Thymus (tissue), 11 donors: ENCODE measurements at regions not wholly inside any gene's neighbourhood (a gene's known extent, or its start where the extent isn't known, plus 50 kb on each side); places are given as distances from the start of the nearest gene placed in this dataset.

Source experiments
- DNase-seq, 9 donors: peaks; one replicate each; pipeline ENCODE4 v3.0.0-alpha.2; 2013; ENCODE audit warnings: low spot score in 9 of 9, low read depth in 6 of 9, missing footprints in 1 of 9
- H3K27ac ChIP-seq, 2 donors: one replicate each; pipeline ENCODE4 v1.5.1; 2013; ENCODE audit warnings: control low read depth in 1 of 2, low read depth in 1 of 2, low read length in 1 of 2, mild to moderate bottlenecking in 1 of 2, moderate library complexity in 1 of 2
- H3K27me3 ChIP-seq, 2 donors: one replicate each; pipeline ENCODE4 v1.5.1; 2013; ENCODE audit warnings: low read length in 1 of 2; ENCODE audit not compliant: control insufficient read depth in 2 of 2, insufficient read depth in 1 of 2
- H3K36me3 ChIP-seq, 2 donors: one replicate each; pipeline ENCODE4 v1.5.1; 2013; ENCODE audit warnings: low read length in 1 of 2, mild to moderate bottlenecking in 1 of 2, moderate library complexity in 1 of 2; ENCODE audit not compliant: control insufficient read depth in 2 of 2, insufficient read depth in 2 of 2
- H3K4me1 ChIP-seq, 2 donors: one replicate each; pipeline ENCODE4 v1.5.1; 2013; ENCODE audit warnings: low read length in 2 of 2; ENCODE audit not compliant: control insufficient read depth in 2 of 2, insufficient read depth in 2 of 2
- H3K4me3 ChIP-seq, 2 donors: one replicate each; pipeline ENCODE4 v1.5.1; 2013; ENCODE audit warnings: low read length in 2 of 2, control low read depth in 1 of 2, mild to moderate bottlenecking in 1 of 2
- H3K9me3 ChIP-seq, 2 donors: one replicate each; pipeline ENCODE4 v1.5.1; 2013; ENCODE audit warnings: low read length in 1 of 2, mild to moderate bottlenecking in 1 of 2; ENCODE audit not compliant: control insufficient read depth in 2 of 2, insufficient read depth in 1 of 2
- WGBS: extraction: QIAGEN DNeasy Blood & Tissue Kit; methylation state at CpG from one replicate; pipeline ENCODE4 v1.1.7; 2013; 5-methylcytosine and 5-hydroxymethylcytosine counted together
- donor health status: healthy.

- no peaks in the 10 kb centered on the region for H3K36me3 ChIP-seq
- WGBS: 94% methylated on average over 4 of the region's 4 CpGs
- no peak overlapping the region for H3K4me3 ChIP-seq
- no peaks in the 10 kb centered on the region for H3K9me3 ChIP-seq
- no peak for DNase-seq
- no peaks in the 10 kb centered on the region for H3K4me1 ChIP-seq
- no peak overlapping the region for H3K27ac ChIP-seq
- no peaks in the 10 kb centered on the region for H3K27me3 ChIP-seq
Measured at GRCh38 chr13:105220881-105221280, 1314.6 kb downstream of the EFNB2 start.

- no peaks in the 10 kb centered on the region for H3K36me3 ChIP-seq
- no peaks in the 10 kb centered on the region for H3K4me1 ChIP-seq
- WGBS: 96% methylated on average over 8 of the region's 8 CpGs
- no peak overlapping the region for H3K27ac ChIP-seq
- DNase-seq: no peak
- no peaks in the 10 kb centered on the region for H3K27me3 ChIP-seq
- no peak overlapping the region for H3K4me3 ChIP-seq
- no peaks in the 10 kb centered on the region for H3K9me3 ChIP-seq
Measured at GRCh38 chr13:105220063-105220462, 1315.4 kb downstream of the EFNB2 start.

GRCh38 chr13:105219651-105220050 is 1315.8 kb downstream of the EFNB2 start:
- Histone ChIP-seq H3K36me3 (no peaks in the 10 kb centered on the region), H3K4me1 (no peaks in the 10 kb centered on the region), H3K4me3 (no peak overlapping the region), H3K27me3 (no peaks in the 10 kb centered on the region), H3K27ac (no peak overlapping the region), H3K9me3 (no peaks in the 10 kb centered on the region)
- 95% methylated on average over 1 of the region's 1 CpG for WGBS
- no peak for DNase-seq

GRCh38 chr13:105213512-105213911 is 1322.0 kb downstream of the EFNB2 start:
- Histone ChIP-seq H3K27me3 (no peaks in the 10 kb centered on the region), H3K9me3 (no peaks in the 10 kb centered on the region), H3K36me3 (no peaks in the 10 kb centered on the region), H3K4me1 (no peaks in the 10 kb centered on the region), H3K27ac (no peak overlapping the region), H3K4me3 (no peak overlapping the region)
- WGBS: 97% methylated on average over 3 of the region's 3 CpGs
- no peak for DNase-seq

DNA sequence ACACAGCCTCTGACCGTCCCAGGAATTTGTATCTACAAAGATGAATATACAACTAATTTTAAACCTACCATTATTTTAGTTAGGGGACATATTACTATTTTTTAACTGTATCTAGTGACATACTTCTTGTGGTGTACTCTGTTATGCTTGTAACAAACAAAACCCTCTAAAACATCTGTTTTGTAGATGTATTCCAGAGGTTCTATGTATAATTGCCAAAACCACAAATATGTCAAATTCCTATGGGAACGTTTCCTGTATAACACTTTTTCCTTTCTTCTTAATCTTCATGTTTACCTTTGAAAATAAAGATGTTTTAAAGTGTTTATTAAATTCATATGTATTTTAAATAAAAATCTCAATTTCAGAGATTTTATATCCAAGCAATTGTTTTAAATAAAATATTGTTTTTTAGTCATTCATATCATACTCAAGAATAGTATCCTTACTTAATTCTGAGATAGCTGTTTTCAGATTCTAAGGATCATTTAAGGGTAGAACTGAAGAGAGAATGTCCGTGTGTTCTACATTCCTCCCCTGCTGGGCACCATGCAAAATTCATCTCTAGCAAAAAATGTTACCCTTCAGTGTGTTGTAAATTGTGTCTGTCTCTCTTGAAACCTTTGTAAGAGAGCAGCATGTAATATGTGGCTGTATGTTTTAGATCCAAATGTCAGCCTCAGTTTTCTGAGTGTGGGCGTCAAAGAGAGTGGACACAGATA is 1327.7 kb downstream of the EFNB2 start:
- no peaks in the 10 kb centered on the region for H3K9me3 ChIP-seq
- no peaks in the 10 kb centered on the region for H3K4me1 ChIP-seq
- no peaks in the 10 kb centered on the region for H3K36me3 ChIP-seq
- DNase-seq: no peak
- 91% methylated on average over 4 of the region's 4 CpGs for WGBS
- no peaks in the 10 kb centered on the region for H3K27me3 ChIP-seq
- no peak overlapping the region for H3K4me3 ChIP-seq
- H3K27ac ChIP-seq: no peak overlapping the region

GRCh38 chr13:105202354-105202753 is 1333.1 kb downstream of the EFNB2 start:
- peak in 3 of 9 donors; percentile 9 to 41 (median 10) for DNase-seq
- no peaks in the 10 kb centered on the region for H3K36me3 ChIP-seq
- no peaks in the 10 kb centered on the region for H3K4me1 ChIP-seq

GRCh38 chr13:105201351-105201750 is 1334.1 kb downstream of the EFNB2 start:
- no peak for DNase-seq
- Histone ChIP-seq H3K27me3 (no peaks in the 10 kb centered on the region), H3K36me3 (no peaks in the 10 kb centered on the region), H3K4me3 (no peak overlapping the region), H3K9me3 (no peaks in the 10 kb centered on the region), H3K27ac (no peak overlapping the region), H3K4me1 (no peaks in the 10 kb centered on the region)
- WGBS: 98% methylated on average over 3 of the region's 3 CpGs

More at GRCh38 chr13:105202354-105202753, 1333.1 kb downstream of the EFNB2 start:
- H3K9me3 ChIP-seq: no peaks in the 10 kb centered on the region
- no peak overlapping the region for H3K27ac ChIP-seq
- H3K4me3 ChIP-seq: no peak overlapping the region
- H3K27me3 ChIP-seq: no peaks in the 10 kb centered on the region

GRCh38 chr13:105200181-105200580 is 1335.3 kb downstream of the EFNB2 start:
- H3K27ac ChIP-seq: no peak overlapping the region
- H3K9me3 ChIP-seq: no peaks in the 10 kb centered on the region
- no peak overlapping the region for H3K4me3 ChIP-seq
- DNase-seq: no peak
- no peaks in the 10 kb centered on the region for H3K4me1 ChIP-seq
- no peaks in the 10 kb centered on the region for H3K27me3 ChIP-seq
- 55% methylated on average over 4 of the region's 4 CpGs for WGBS
- no peaks in the 10 kb centered on the region for H3K36me3 ChIP-seq

DNA sequence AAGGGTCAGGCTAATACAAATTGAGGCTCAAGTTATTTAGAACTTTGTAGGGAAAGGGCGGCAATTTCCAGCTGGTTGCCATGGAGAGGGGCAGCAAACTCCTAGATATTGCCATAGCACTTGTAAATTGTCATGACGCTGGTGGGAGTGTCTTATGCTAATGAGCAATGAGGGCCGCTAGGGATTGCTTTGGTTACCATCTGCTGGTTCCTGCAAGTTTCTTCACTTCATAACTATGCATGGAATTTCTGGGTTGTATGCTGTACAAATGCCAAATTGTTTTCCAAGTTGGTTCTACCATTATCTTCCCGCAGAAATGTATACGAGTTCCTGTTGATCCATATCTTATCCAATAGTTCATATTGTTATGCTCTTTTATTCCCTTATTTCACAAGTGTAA is 1339.4 kb downstream of the EFNB2 start:
- Histone ChIP-seq H3K27ac (no peak overlapping the region), H3K4me1 (no peaks in the 10 kb centered on the region), H3K27me3 (no peaks in the 10 kb centered on the region), H3K4me3 (no peak overlapping the region), H3K36me3 (no peaks in the 10 kb centered on the region), H3K9me3 (no peaks in the 10 kb centered on the region)
- 97% methylated on average over 5 of the region's 5 CpGs for WGBS
- no peak for DNase-seq
